Right atrium auricular region (tissue), 2 donors: ENCODE measurements at regions not wholly inside any gene's neighbourhood (a gene's known extent, or its start where the extent isn't known, plus 50 kb on each side); places are given as distances from the start of the nearest gene placed in this dataset.

ENCODE experiments used
- DNase-seq: peaks from one replicate; pipeline ENCODE4 v3.0.0-alpha.2; 2019; ENCODE audit warnings: low spot score
- H3K27ac ChIP-seq, 2 donors: fragments of 200-600 bp; sonication (generic); 1 replicate in 1 of 2; 2 replicates in 1 of 2; pipeline ENCODE4 v1.5.1; 2016 to 2019
- H3K27me3 ChIP-seq, 2 donors: fragments of 200-600 bp; sonication (generic); one replicate each; pipeline versions ENCODE4 v1.5.1 to v1.6.0; 2017 to 2019
- H3K36me3 ChIP-seq: fragments of 200-600 bp; sonication (generic); one replicate; pipeline ENCODE4 v1.5.1; 2016
- H3K4me1 ChIP-seq, 2 donors: fragments of 200-600 bp; sonication (generic); one replicate each; pipeline versions ENCODE4 v1.5.1 to v1.6.0; 2017 to 2019
- H3K4me3 ChIP-seq, 2 donors: fragments of 200-600 bp; sonication (generic); 1 replicate in 1 of 2; 2 replicates in 1 of 2; pipeline ENCODE4 v1.5.1; 2017 to 2019; ENCODE audit warnings: mild to moderate bottlenecking in 1 of 2, moderate library complexity in 1 of 2
- H3K9me3 ChIP-seq, 2 donors: fragments of 200-600 bp; sonication (generic); one replicate each; pipeline ENCODE4 v1.5.1; 2019
- TF ChIP-seq, protein P1 (sequence below), 2 donors: fragments of 200-600 bp; sonication (generic); IDR thresholded peaks; one replicate each; pipeline ENCODE4 v1.5.1; 2019; ENCODE audit warnings: antibody characterized with exemption in 2 of 2

GRCh38 chr1:227449051-227449450, 114.3 kb upstream of the ZNF678 start:
- no peak overlapping the region for H3K27ac ChIP-seq
- no peak overlapping the region for H3K4me3 ChIP-seq
- H3K36me3 ChIP-seq, result no peaks in the 10 kb centered on the region
- no peaks in the 10 kb centered on the region for H3K27me3 ChIP-seq
- no peaks in the 10 kb centered on the region for H3K9me3 ChIP-seq
- TF ChIP-seq, protein P1, sequence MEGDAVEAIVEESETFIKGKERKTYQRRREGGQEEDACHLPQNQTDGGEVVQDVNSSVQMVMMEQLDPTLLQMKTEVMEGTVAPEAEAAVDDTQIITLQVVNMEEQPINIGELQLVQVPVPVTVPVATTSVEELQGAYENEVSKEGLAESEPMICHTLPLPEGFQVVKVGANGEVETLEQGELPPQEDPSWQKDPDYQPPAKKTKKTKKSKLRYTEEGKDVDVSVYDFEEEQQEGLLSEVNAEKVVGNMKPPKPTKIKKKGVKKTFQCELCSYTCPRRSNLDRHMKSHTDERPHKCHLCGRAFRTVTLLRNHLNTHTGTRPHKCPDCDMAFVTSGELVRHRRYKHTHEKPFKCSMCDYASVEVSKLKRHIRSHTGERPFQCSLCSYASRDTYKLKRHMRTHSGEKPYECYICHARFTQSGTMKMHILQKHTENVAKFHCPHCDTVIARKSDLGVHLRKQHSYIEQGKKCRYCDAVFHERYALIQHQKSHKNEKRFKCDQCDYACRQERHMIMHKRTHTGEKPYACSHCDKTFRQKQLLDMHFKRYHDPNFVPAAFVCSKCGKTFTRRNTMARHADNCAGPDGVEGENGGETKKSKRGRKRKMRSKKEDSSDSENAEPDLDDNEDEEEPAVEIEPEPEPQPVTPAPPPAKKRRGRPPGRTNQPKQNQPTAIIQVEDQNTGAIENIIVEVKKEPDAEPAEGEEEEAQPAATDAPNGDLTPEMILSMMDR (IDR thresholded peaks at IDR 0.05), result peak in 1 of 2 donors; percentile 41
- DNase-seq, result no peak
- H3K4me1 ChIP-seq, result peaks cover 0 to 9% of the 10 kb centered on the region in 2 donors

- H3K4me1 ChIP-seq, result peaks cover 0 to 9% of the 10 kb centered on the region in 2 donors
- TF ChIP-seq, protein P1 (IDR thresholded peaks at IDR 0.05), result peak in 1 of 2 donors; percentile 75
- H3K4me3 ChIP-seq, result peak overlapping the region in 1 of 2 donors; percentile 30
- no peaks in the 10 kb centered on the region for H3K9me3 ChIP-seq
- no peaks in the 10 kb centered on the region for H3K36me3 ChIP-seq
- H3K27me3 ChIP-seq, result no peaks in the 10 kb centered on the region
- DNase-seq, result no peak
- H3K27ac ChIP-seq, result no peak overlapping the region
Measured at GRCh38 chr1:227447531-227447990, 115.8 kb upstream of the ZNF678 start.

- Histone ChIP-seq H3K4me1 (peaks cover 0 to 24% of the 10 kb centered on the region in 2 donors), H3K9me3 (no peaks in the 10 kb centered on the region), H3K4me3 (no peak overlapping the region), H3K27me3 (no peaks in the 10 kb centered on the region), H3K36me3 (no peaks in the 10 kb centered on the region), H3K27ac (no peak overlapping the region)
- no peak for DNase-seq
- TF ChIP-seq, protein P1 (IDR thresholded peaks at IDR 0.05), result no peak
Measured at GRCh38 chr1:227445746-227446145, 117.6 kb upstream of the ZNF678 start.

DNA sequence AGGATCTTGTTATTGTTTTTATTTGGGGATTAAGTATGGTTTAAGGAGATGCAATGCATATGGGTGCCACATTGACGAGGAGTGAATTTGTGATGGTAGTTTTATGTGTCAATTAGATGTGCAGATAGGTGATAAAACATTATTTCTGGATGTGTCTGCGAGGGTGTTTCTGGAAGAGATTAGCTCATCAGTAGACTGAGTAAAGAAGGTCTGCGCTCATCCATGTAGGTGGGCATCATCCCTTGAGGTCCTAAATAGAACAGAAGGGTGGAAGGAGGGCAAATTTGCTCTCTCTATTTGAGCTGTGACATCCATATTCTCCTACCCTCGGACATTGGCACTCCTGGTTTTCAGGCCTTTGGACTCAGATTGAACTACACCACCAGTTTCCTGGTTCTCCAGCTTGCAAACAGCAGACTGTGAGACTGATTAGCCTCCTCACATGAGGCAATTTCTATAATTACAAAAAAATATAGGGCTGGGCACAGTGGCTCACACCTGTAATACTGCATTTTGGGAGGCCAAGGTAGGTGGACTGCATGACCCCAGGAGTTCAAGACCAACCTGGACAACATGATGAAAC, 118.2 kb upstream of the ZNF678 start:
- H3K27me3 ChIP-seq, result no peaks in the 10 kb centered on the region
- DNase-seq, result no peak
- H3K4me3 ChIP-seq, result no peak overlapping the region
- H3K36me3 ChIP-seq, result no peaks in the 10 kb centered on the region
- no peaks in the 10 kb centered on the region for H3K9me3 ChIP-seq
- peaks cover 0 to 28% of the 10 kb centered on the region in 2 donors for H3K4me1 ChIP-seq
- no peak overlapping the region for H3K27ac ChIP-seq
- TF ChIP-seq, protein P1 (IDR thresholded peaks at IDR 0.05), result no peak

- H3K36me3 ChIP-seq, result no peaks in the 10 kb centered on the region
- peak overlapping the region; percentile 40 to 65 for H3K27ac ChIP-seq
- no peak overlapping the region for H3K4me3 ChIP-seq
- TF ChIP-seq, protein P1 (IDR thresholded peaks at IDR 0.05), result no peak
- no peaks in the 10 kb centered on the region for H3K9me3 ChIP-seq
- peaks cover 0 to 25% of the 10 kb centered on the region in 2 donors for H3K4me1 ChIP-seq
- no peak for DNase-seq
- H3K27me3 ChIP-seq, result no peaks in the 10 kb centered on the region
Measured at GRCh38 chr1:227440182-227440581, 121.9 kb upstream of the CDC42BPA start.
